GM12878 (cell line): ENCODE measurements at regions not wholly inside any gene's neighbourhood (a gene's known extent, or its start where the extent isn't known, plus 50 kb on each side); places are given as distances from the start of the nearest gene placed in this dataset.

ENCODE experiments used
- ATAC-seq: fragments of 200-7000 bp; cut with Tn5 transposase; 3 replicates; pipeline ENCODE4 v1.9.1; 2020; ENCODE audit warnings: mild to moderate bottlenecking, moderate library complexity
- BruUV-seq: library from RNA; stranded (reverse); fragments of 400-500 nt; replicated peaks from 2 replicates; lab custom pipeline; 2021; lab: Mats Ljungman, UMichigan
- CTCF ChIA-PET: fragments of 300-600 bp; sonication (Branson Sonifier 250); formaldehyde crosslinking; extraction: SDS; loops from one replicate; lab custom pipeline; 2021; ENCODE audit warnings: inconsistent platforms; lab: Yijun Ruan, JAX
- POLR2A ChIA-PET: fragments of 350-600 bp; formaldehyde crosslinking; extraction: SDS; loops from one replicate; lab custom pipeline; 2021; ENCODE audit warnings: inconsistent platforms; lab: Charles Lee
- RAD21 ChIA-PET: fragments of 300-600 bp; sonication (Branson Sonifier 250); formaldehyde crosslinking; loops from one replicate; lab custom pipeline; 2023; ENCODE audit warnings: antibody characterized with exemption; ENCODE audit not compliant: unreplicated experiment; lab: Charles Lee
- SMC1A ChIA-PET: fragments of 300-600 bp; sonication (Branson Sonifier 250); formaldehyde crosslinking; loops from one replicate; lab custom pipeline; 2023; ENCODE audit not compliant: unreplicated experiment, uncharacterized antibody; lab: Charles Lee
- DNase-seq: peaks from one replicate; pipeline ENCODE4 v3.0.0-alpha.2; 2011; ENCODE audit warnings: low read depth, low spot score
- FAIRE-seq: peaks from 3 replicates; lab custom pipeline; 2011; peaks lifted over from hg19 to GRCh38; lab: Jason Lieb, UNC
- H2AFZ ChIP-seq: 2 replicates; pipeline ENCODE4 v1.6.0; 2011; ENCODE audit warnings: low read depth, low read length, control low read depth; ENCODE audit not compliant: control insufficient read depth
- H3K27ac ChIP-seq: 2 replicates; pipeline ENCODE4 v1.5.1; 2011; ENCODE audit warnings: control low read depth; ENCODE audit not compliant: control insufficient read depth, insufficient read depth
- H3K27me3 ChIP-seq, 2 experiments: replicated peaks in 1 of 2; 2 replicates each; pipeline versions ENCODE4 v1.6.0 to v1.6.1; 2011; ENCODE audit warnings: low read length in 1 of 2; ENCODE audit not compliant: control insufficient read depth in 2 of 2, insufficient read depth in 2 of 2
- H3K36me3 ChIP-seq, 2 experiments: 2 replicates each; pipeline ENCODE4 v1.5.1; 2011; ENCODE audit warnings: low read length in 1 of 2; ENCODE audit not compliant: control insufficient read depth in 2 of 2, insufficient read depth in 2 of 2
- H3K4me1 ChIP-seq: 2 replicates; pipeline ENCODE4 v1.6.1; 2011; ENCODE audit warnings: mild to moderate bottlenecking, low read length, moderate library complexity, mixed read lengths; ENCODE audit not compliant: control insufficient read depth, insufficient read depth
- H3K4me2 ChIP-seq: 2 replicates; pipeline ENCODE4 v1.6.0; 2011; ENCODE audit warnings: control low read depth; ENCODE audit not compliant: control insufficient read depth, insufficient read depth
- H3K4me3 ChIP-seq: fragments of 200-600 bp; sonication (generic); 2 replicates; pipeline ENCODE4 v1.5.1; 2016
- H3K79me2 ChIP-seq: 2 replicates; pipeline ENCODE4 v1.6.0; 2011; ENCODE audit warnings: low read length; ENCODE audit not compliant: control insufficient read depth, insufficient read depth
- H3K9ac ChIP-seq: 2 replicates; pipeline ENCODE4 v1.8.0; 2011; ENCODE audit warnings: low read length, control low read depth, mixed read lengths; ENCODE audit not compliant: control insufficient read depth, insufficient read depth
- H3K9me3 ChIP-seq: replicated peaks from 3 replicates; pipeline ENCODE4 v1.5.1; 2011; ENCODE audit warnings: mild to moderate bottlenecking, low read length; ENCODE audit not compliant: control insufficient read depth, insufficient read depth
- H4K20me1 ChIP-seq: 2 replicates; pipeline ENCODE4 v1.6.0; 2011; ENCODE audit not compliant: control insufficient read depth, insufficient read depth
- BACH1 ChIP-seq: fragments of 450-650 bp; IDR thresholded peaks from 2 replicates; pipeline ENCODE4 v1.6.1; 2017; ENCODE audit warnings: mild to moderate bottlenecking, borderline replicate concordance
- CBFB ChIP-seq: IDR thresholded peaks from 2 replicates; pipeline ENCODE4 v1.6.1; 2016; ENCODE audit warnings: antibody characterized with exemption, low read depth
- CEBPB ChIP-seq, 2 experiments: fragments of 150-350 bp in 1 of 2; IDR thresholded peaks; 2 replicates each; pipeline ENCODE4 v1.6.1; 2012 to 2014; ENCODE audit warnings: low read depth in 2 of 2, low read length in 2 of 2, borderline replicate concordance in 1 of 2, inconsistent platforms in 1 of 2
- ELK1 ChIP-seq: IDR thresholded peaks from 2 replicates; pipeline ENCODE4 v1.6.1; 2012; ENCODE audit warnings: low read depth, low read length, improper control_type of control experiment
- GATAD2B ChIP-seq: fragments of 450-650 bp; conservative IDR thresholded peaks from 2 replicates; pipeline ENCODE4 v1.6.1; 2017; ENCODE audit warnings: low read depth, mild to moderate bottlenecking, moderate library complexity
- HSF1 ChIP-seq: fragments of 150-350 bp; IDR thresholded peaks from 2 replicates; pipeline ENCODE4 v1.6.1; 2014; ENCODE audit warnings: mild to moderate bottlenecking, low read depth, low read length
- IKZF2 ChIP-seq, 2 experiments: fragments of 450-650 bp; IDR thresholded peaks; 2 replicates each; pipeline ENCODE4 v1.6.1; 2017; ENCODE audit warnings: mild to moderate bottlenecking in 2 of 2, moderate library complexity in 2 of 2
- MTA3 ChIP-seq: IDR thresholded peaks from 2 replicates; pipeline ENCODE4 v1.6.1; 2012; ENCODE audit warnings: low read length, inconsistent platforms, borderline replicate concordance
- NFYB ChIP-seq: IDR thresholded peaks from 2 replicates; pipeline ENCODE4 v1.6.1; 2011; ENCODE audit warnings: low read depth, mild to moderate bottlenecking, low read length, improper control_type of control experiment, moderate library complexity; ENCODE audit not compliant: insufficient read depth
- SRF ChIP-seq, 2 experiments: IDR thresholded peaks; 2 replicates each; pipeline ENCODE4 v1.6.1; 2011; ENCODE audit warnings: low read depth in 2 of 2, low read length in 2 of 2, mild to moderate bottlenecking in 1 of 2, moderate library complexity in 1 of 2
- STAT3 ChIP-seq: IDR thresholded peaks from 2 replicates; pipeline ENCODE4 v1.6.1; 2011; ENCODE audit warnings: low read depth, low read length, improper control_type of control experiment
- SUPT20H ChIP-seq: IDR thresholded peaks from 2 replicates; pipeline ENCODE4 v1.6.1; 2011; ENCODE audit warnings: low read depth, mild to moderate bottlenecking, low read length, moderate library complexity, borderline replicate concordance; ENCODE audit not compliant: control insufficient read depth
- TCF12 ChIP-seq: IDR thresholded peaks from 2 replicates; pipeline ENCODE4 v1.6.1; 2011; ENCODE audit warnings: low read depth, mild to moderate bottlenecking, low read length
- TCF3 ChIP-seq: IDR thresholded peaks from 2 replicates; pipeline ENCODE4 v1.6.1; 2012; ENCODE audit warnings: low read depth, mild to moderate bottlenecking, low read length, borderline replicate concordance; ENCODE audit not compliant: insufficient read depth
- ZBED1 ChIP-seq: IDR thresholded peaks from 2 replicates; pipeline ENCODE4 v1.6.1; 2016; ENCODE audit warnings: borderline replicate concordance
- ZNF687 ChIP-seq: fragments of 450-650 bp; IDR thresholded peaks from 2 replicates; pipeline ENCODE4 v1.6.1; 2017; ENCODE audit warnings: mild to moderate bottlenecking, moderate library complexity
- WGBS: methylation state at CpG from one replicate; pipeline ENCODE4 v1.1.6; 2016; ENCODE audit warnings: low lambda C conversion rate; ENCODE audit not compliant: insufficient replicate concordance, insufficient coverage; ENCODE audit errors: missing lambda C conversion rate; 5-methylcytosine and 5-hydroxymethylcytosine counted together
- in situ Hi-C: fragments of 300-500 bp; cut with MboI; formaldehyde crosslinking; loops from 9 replicates; pipeline ENCODE4 v1.14.3; 2018; ENCODE audit warnings: mixed read lengths
- intact Hi-C: fragments of 100-400 bp; cut with micrococcal nuclease; formaldehyde crosslinking; loops from one replicate; pipeline ENCODE4 v1.14.2; 2022; ENCODE audit not compliant: unreplicated experiment

- no TSS peak for BruUV-seq
- H2AFZ ChIP-seq = no peak overlapping the region
- ATAC-seq (no peak), DNase-seq (no peak), FAIRE-seq (no peak)
- H3K27ac ChIP-seq = no peak overlapping the region
- TF ChIP-seq BACH1 (no peak), CEBPB (IDR thresholded peaks at IDR 0.05; ENCODE audit: borderline replicate concordance in 1 of 2, low read depth in 2 of 2, low read length in 2 of 2) (no peak), CBFB (no peak), NFYB (no peak), ELK1 (no peak), SUPT20H (no peak), TCF3 (no peak), MTA3 (no peak), TCF12 (no peak), GATAD2B (no peak), HSF1 (no peak), ZNF687 (no peak), ZBED1 (no peak), STAT3 (no peak), SRF (IDR thresholded peaks at IDR 0.05; ENCODE audit: low read depth in 2 of 2, low read length in 2 of 2) (no peak), IKZF2 (IDR thresholded peaks at IDR 0.05) (no peak)
- ChIA-PET POLR2A (no interaction called here), CTCF (no interaction called here), SMC1A (no interaction called here), RAD21 (no interaction called here)
- no peaks in the 10 kb centered on the region for H4K20me1 ChIP-seq
- in situ Hi-C loops (no loop called here), intact Hi-C loops (no loop called here)
- H3K9ac ChIP-seq = no peak overlapping the region
- H3K4me3 ChIP-seq = no peak overlapping the region
- no peaks in the 10 kb centered on the region for H3K79me2 ChIP-seq
- H3K36me3 ChIP-seq = no peaks in the 10 kb centered on the region
- WGBS = 53% methylated on average over 8 of the region's 8 CpGs
- H3K4me2 ChIP-seq = no peak overlapping the region
- H3K9me3 ChIP-seq = no peaks in the 10 kb centered on the region
- no peaks in the 10 kb centered on the region for H3K27me3 ChIP-seq
- no peaks in the 10 kb centered on the region for H3K4me1 ChIP-seq
These were observed 96.5 kb upstream of the FAM20C start for GRCh38 chr7:95863-96260.
